ENCODE measurements at regions not wholly inside any gene's neighbourhood (a gene's known extent, or its start where the extent isn't known, plus 50 kb on each side); places are given as distances from the start of the nearest gene placed in this dataset.
A peak's percentile ranks its signal among the peaks of the same experiment; 100 is the strongest.
"Not testable (repeated sequence)": the region's sequence is repeated elsewhere in the genome, so short reads cannot be mapped to it uniquely, and the experiment has no call there.

- Histone ChIP-seq H3K36me3 (ENCODE audit: control insufficient read depth, insufficient read depth, low read length) (no peaks in the 10 kb centered on the region), H3K4me3 (ENCODE audit: low read length) (no peak overlapping the region), H3K27me3 (ENCODE audit: control insufficient read depth, insufficient read depth, low read length) (no peaks in the 10 kb centered on the region), H3K27ac (ENCODE audit: low read length) (no peak overlapping the region), H3K9me3 (replicated peaks; ENCODE audit: control insufficient read depth, low read depth, low read length) (no peaks in the 10 kb centered on the region), H3K4me1 (ENCODE audit: control insufficient read depth, insufficient read depth, low read length) (peaks cover 34% of the 10 kb centered on the region)
- no peak for DNase-seq
- 91% methylated on average over 7 of the region's 9 CpGs for WGBS (ENCODE audit: insufficient coverage)
These were observed 291.4 kb downstream of the QKI start for GRCh38 chr6:163705923-163706322.

DNA sequence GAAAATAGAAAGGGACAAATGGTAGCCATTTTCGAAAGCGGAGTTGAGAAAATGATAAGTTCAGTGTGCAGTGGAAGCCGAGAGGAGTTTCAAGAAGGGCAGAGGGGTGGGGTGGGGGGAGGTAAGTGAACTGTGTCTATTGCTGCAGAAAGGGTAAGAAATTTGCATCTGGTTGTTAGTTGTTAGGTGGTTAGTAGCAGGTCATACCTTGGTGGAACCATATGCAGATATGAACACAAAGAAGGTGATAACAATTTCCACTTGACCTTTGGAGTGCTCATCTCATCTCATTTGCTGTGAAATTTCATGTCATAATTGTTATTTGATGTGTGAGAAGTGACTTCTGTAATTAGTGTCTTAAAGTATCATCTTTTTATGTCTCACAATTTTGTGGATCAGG is 288.2 kb downstream of the QKI start:
- no peak overlapping the region for H3K4me3 ChIP-seq (ENCODE audit: low read length)
- DNase-seq, result no peak
- H3K9me3 ChIP-seq (replicated peaks; ENCODE audit: control insufficient read depth, low read depth, low read length), result no peaks in the 10 kb centered on the region
- WGBS (ENCODE audit: insufficient coverage), result 93% methylated on average over 3 of the region's 3 CpGs
- H3K4me1 ChIP-seq (ENCODE audit: control insufficient read depth, insufficient read depth, low read length), result peaks cover 9% of the 10 kb centered on the region
- no peak overlapping the region for H3K27ac ChIP-seq (ENCODE audit: low read length)
- H3K36me3 ChIP-seq (ENCODE audit: control insufficient read depth, insufficient read depth, low read length), result no peaks in the 10 kb centered on the region
- no peaks in the 10 kb centered on the region for H3K27me3 ChIP-seq (ENCODE audit: control insufficient read depth, insufficient read depth, low read length)

DNA sequence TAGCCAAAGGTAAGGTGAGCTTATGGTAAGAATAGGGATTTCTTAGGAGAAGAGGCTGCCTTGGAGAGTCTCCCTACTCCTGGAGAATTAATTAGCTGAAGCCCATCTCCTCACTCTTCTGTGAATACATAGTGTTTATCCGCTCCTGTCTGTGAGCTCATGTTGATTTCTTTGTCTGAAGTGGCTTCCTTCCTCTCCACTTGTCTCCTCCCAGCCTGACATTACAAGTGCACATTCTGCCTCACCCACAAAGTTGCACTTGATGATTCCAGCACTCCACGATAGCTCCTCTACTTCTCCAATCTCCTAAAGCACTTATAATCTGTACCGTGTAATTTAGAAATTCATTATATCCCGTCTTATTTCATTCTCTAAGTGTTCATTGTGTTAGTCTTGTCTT is 287.2 kb downstream of the QKI start:
- Histone ChIP-seq H3K27ac (ENCODE audit: low read length) (no peak overlapping the region), H3K27me3 (ENCODE audit: control insufficient read depth, insufficient read depth, low read length) (no peaks in the 10 kb centered on the region), H3K9me3 (replicated peaks; ENCODE audit: control insufficient read depth, low read depth, low read length) (no peaks in the 10 kb centered on the region), H3K4me3 (ENCODE audit: low read length) (no peak overlapping the region), H3K36me3 (ENCODE audit: control insufficient read depth, insufficient read depth, low read length) (no peaks in the 10 kb centered on the region), H3K4me1 (ENCODE audit: control insufficient read depth, insufficient read depth, low read length) (peaks cover 3% of the 10 kb centered on the region)
- DNase-seq, result peak; percentile 17
- 67% methylated on average over 1 of the region's 4 CpGs for WGBS (ENCODE audit: insufficient coverage)

DNA sequence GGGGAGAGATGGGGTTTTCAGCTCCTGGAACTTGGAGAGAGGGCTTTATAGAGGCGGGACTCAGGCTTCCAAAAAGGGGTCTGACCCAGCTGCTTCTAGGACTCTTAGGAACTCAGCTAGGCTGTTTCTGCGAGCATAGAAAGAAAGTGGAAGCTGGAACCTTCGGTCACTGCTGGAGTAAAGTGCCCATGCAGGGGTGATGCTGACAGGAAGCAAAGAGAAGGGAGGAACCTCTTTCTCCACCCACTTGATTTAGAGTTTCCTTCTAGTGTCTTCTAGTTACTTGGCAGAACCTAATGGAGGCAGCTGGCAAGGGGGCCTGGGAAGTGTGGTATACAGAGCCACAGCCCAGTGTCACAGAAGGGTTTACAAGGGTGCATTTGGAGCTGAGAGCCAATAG is 283.6 kb downstream of the QKI start:
- no peak overlapping the region for H3K4me3 ChIP-seq (ENCODE audit: low read length)
- H3K27ac ChIP-seq (ENCODE audit: low read length), result no peak overlapping the region
- no peaks in the 10 kb centered on the region for H3K27me3 ChIP-seq (ENCODE audit: control insufficient read depth, insufficient read depth, low read length)
- DNase-seq, result no peak
- no peaks in the 10 kb centered on the region for H3K4me1 ChIP-seq (ENCODE audit: control insufficient read depth, insufficient read depth, low read length)
- H3K9me3 ChIP-seq (replicated peaks; ENCODE audit: control insufficient read depth, low read depth, low read length), result no peaks in the 10 kb centered on the region
- no peaks in the 10 kb centered on the region for H3K36me3 ChIP-seq (ENCODE audit: control insufficient read depth, insufficient read depth, low read length)
- WGBS (ENCODE audit: insufficient coverage), result 88% methylated on average over 3 of the region's 3 CpGs

GRCh38 chr6:163696311-163696710 is 281.8 kb downstream of the QKI start:
- H3K4me3 ChIP-seq (ENCODE audit: low read length); H3K36me3 ChIP-seq (ENCODE audit: control insufficient read depth, insufficient read depth, low read length); H3K27ac ChIP-seq (ENCODE audit: low read length); H3K9me3 ChIP-seq (replicated peaks; ENCODE audit: control insufficient read depth, low read depth, low read length); H3K4me1 ChIP-seq (ENCODE audit: control insufficient read depth, insufficient read depth, low read length); H3K27me3 ChIP-seq (ENCODE audit: control insufficient read depth, insufficient read depth, low read length); DNase-seq: not testable (repeated sequence)
- WGBS (ENCODE audit: insufficient coverage), result 79% methylated on average over 3 of the region's 4 CpGs

DNA sequence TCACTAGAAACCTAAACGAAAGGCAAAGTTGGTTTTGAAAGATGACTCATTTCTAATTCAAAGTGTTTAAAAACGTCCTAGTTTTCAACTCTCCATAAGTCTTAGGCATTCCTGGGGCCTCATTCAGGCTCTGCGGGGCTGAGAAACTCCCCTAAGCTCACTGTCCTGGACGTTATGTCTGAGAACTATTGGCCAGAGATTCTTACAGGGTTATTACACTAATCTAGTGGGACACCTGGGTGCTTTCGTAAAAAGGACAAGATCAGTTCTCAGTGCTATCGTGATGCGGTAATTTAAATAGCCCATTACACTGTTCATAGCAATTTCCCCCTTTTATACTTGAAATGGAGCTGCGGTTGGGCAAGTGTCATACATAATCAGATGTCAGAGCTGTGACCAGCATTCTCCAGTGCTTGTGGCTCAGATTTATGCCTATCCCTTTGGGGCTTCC is 280.9 kb downstream of the QKI start:
- no peak overlapping the region for H3K4me3 ChIP-seq (ENCODE audit: low read length)
- no peaks in the 10 kb centered on the region for H3K9me3 ChIP-seq (replicated peaks; ENCODE audit: control insufficient read depth, low read depth, low read length)
- H3K27ac ChIP-seq (ENCODE audit: low read length), result no peak overlapping the region
- no peaks in the 10 kb centered on the region for H3K36me3 ChIP-seq (ENCODE audit: control insufficient read depth, insufficient read depth, low read length)
- peak; percentile 13 for DNase-seq
- no peaks in the 10 kb centered on the region for H3K27me3 ChIP-seq (ENCODE audit: control insufficient read depth, insufficient read depth, low read length)
- H3K4me1 ChIP-seq (ENCODE audit: control insufficient read depth, insufficient read depth, low read length), result no peaks in the 10 kb centered on the region
- WGBS (ENCODE audit: insufficient coverage), result 50% methylated on average over 3 of the region's 8 CpGs

DNA sequence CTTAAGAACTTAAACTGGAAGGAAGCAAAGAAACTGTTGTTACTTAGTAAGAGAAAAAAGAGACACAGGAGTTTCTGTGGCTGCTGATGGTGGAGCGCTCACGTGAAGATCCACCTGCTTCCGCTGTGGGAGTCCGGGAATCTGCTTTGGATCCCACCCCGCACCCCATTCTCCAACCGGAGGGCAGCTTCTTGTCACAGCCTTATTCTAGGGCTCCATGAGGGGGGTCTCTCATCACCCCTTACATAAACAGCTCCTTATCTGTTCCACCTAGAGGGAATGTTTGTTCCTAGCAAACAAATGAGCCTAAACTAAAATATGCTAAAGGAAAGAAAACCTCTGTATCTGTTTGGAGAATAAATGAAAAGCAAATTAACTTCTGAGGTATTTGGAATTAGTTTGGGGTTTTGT is 280.5 kb downstream of the QKI start:
- Histone ChIP-seq H3K9me3 (replicated peaks; ENCODE audit: control insufficient read depth, low read depth, low read length) (no peaks in the 10 kb centered on the region), H3K27ac (ENCODE audit: low read length) (no peak overlapping the region), H3K4me1 (ENCODE audit: control insufficient read depth, insufficient read depth, low read length) (no peaks in the 10 kb centered on the region), H3K36me3 (ENCODE audit: control insufficient read depth, insufficient read depth, low read length) (no peaks in the 10 kb centered on the region), H3K27me3 (ENCODE audit: control insufficient read depth, insufficient read depth, low read length) (no peaks in the 10 kb centered on the region), H3K4me3 (ENCODE audit: low read length) (no peak overlapping the region)
- 93% methylated on average over 3 of the region's 6 CpGs for WGBS (ENCODE audit: insufficient coverage)
- no peak for DNase-seq

- Histone ChIP-seq H3K9me3 (replicated peaks; ENCODE audit: control insufficient read depth, low read depth, low read length) (no peaks in the 10 kb centered on the region), H3K36me3 (ENCODE audit: control insufficient read depth, insufficient read depth, low read length) (no peaks in the 10 kb centered on the region), H3K27ac (ENCODE audit: low read length) (no peak overlapping the region), H3K4me3 (ENCODE audit: low read length) (no peak overlapping the region), H3K27me3 (ENCODE audit: control insufficient read depth, insufficient read depth, low read length) (no peaks in the 10 kb centered on the region), H3K4me1 (ENCODE audit: control insufficient read depth, insufficient read depth, low read length) (no peaks in the 10 kb centered on the region)
- no peak for DNase-seq
- 84% methylated on average over 3 of the region's 3 CpGs for WGBS (ENCODE audit: insufficient coverage)
These were observed 279.6 kb downstream of the QKI start for GRCh38 chr6:163694072-163694471.

DNA sequence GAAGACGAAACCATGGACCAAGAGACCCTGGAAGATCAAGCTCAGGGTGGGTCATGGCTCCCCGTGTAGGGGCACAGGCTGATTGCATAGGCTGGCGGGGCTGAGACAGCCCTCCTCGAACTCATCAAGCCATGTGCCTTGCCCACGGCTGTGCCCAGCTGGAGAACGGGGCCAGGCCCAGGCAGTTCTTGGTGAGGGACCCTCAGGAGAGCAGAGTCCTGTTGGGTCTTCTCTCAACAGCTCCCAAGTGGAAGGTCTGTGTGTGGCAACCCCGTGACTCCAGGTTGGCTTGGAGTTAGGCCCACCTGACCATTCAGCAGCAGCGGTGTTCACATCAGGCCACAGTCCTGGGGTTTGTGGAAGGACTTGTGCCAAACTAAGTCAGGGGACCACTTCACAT is 276.5 kb downstream of the QKI start:
- H3K36me3 ChIP-seq (ENCODE audit: control insufficient read depth, insufficient read depth, low read length), result no peaks in the 10 kb centered on the region
- H3K27me3 ChIP-seq (ENCODE audit: control insufficient read depth, insufficient read depth, low read length), result no peaks in the 10 kb centered on the region
- DNase-seq, result no peak
- no peak overlapping the region for H3K27ac ChIP-seq (ENCODE audit: low read length)
- peaks cover 3% of the 10 kb centered on the region for H3K4me1 ChIP-seq (ENCODE audit: control insufficient read depth, insufficient read depth, low read length)
- WGBS (ENCODE audit: insufficient coverage), result 86% methylated on average over 6 of the region's 8 CpGs
- no peak overlapping the region for H3K4me3 ChIP-seq (ENCODE audit: low read length)
- H3K9me3 ChIP-seq (replicated peaks; ENCODE audit: control insufficient read depth, low read depth, low read length), result no peaks in the 10 kb centered on the region

DNA sequence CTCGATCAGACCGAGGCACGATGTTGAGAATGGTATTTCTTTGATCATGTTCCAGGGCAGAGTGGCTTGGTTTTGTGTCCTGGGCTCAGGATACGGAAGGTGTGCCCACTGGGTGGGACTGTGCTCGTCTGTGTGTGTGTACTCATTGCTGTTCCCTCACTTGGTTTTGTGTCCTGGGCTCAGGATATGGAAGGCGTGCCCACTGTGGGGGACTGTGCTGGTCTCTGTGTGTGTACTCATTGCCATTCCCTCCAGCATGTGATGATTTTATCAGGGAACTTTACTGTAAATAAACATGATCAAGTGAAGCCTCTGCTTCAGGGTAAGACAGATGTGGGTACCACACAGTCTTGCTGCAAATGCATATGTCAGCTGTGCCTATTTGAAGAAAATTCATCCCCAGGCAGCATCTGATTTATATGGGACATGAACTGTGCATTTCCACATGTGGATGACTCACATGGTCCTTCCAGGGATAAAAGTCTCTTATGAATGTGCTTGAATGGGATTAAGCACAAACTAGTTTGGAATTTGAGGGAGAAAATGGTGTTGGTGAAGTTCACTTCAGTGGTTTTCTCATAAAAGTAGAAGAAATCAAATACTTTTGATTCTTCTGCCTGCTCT is 274.3 kb downstream of the QKI start:
- Histone ChIP-seq H3K36me3 (ENCODE audit: control insufficient read depth, insufficient read depth, low read length) (no peaks in the 10 kb centered on the region), H3K4me3 (ENCODE audit: low read length) (no peak overlapping the region), H3K9me3 (replicated peaks; ENCODE audit: control insufficient read depth, low read depth, low read length) (no peaks in the 10 kb centered on the region), H3K27me3 (ENCODE audit: control insufficient read depth, insufficient read depth, low read length) (no peaks in the 10 kb centered on the region), H3K27ac (ENCODE audit: low read length) (no peak overlapping the region), H3K4me1 (ENCODE audit: control insufficient read depth, insufficient read depth, low read length) (peaks cover 3% of the 10 kb centered on the region)
- no peak for DNase-seq
- 88% methylated on average over 6 of the region's 6 CpGs for WGBS (ENCODE audit: insufficient coverage)

DNA sequence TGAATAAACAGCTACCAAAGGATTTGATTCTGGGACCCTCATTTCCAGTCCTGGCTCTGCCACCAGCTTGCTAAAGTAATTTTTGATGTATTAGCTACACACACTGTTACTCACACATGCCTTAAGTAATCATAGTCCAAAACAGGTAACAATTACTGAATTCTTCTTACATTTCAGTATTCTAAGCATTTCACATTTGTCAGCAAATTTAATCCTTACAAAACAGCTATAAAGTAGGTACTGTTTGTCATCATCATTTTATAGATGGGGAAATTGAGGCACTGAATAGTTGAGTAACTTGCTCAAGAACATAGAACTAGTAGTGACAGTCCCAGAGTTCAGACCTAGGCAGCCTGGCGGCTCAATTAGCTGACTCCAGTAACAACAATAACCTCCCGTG is 272.6 kb downstream of the QKI start:
- no peaks in the 10 kb centered on the region for H3K36me3 ChIP-seq (ENCODE audit: control insufficient read depth, insufficient read depth, low read length)
- no peak overlapping the region for H3K27ac ChIP-seq (ENCODE audit: low read length)
- no peak overlapping the region for H3K4me3 ChIP-seq (ENCODE audit: low read length)
- 100% methylated on average over 1 of the region's 2 CpGs for WGBS (ENCODE audit: insufficient coverage)
- H3K9me3 ChIP-seq (replicated peaks; ENCODE audit: control insufficient read depth, low read depth, low read length), result peaks cover 2% of the 10 kb centered on the region
- no peak for DNase-seq
- H3K4me1 ChIP-seq (ENCODE audit: control insufficient read depth, insufficient read depth, low read length), result peaks cover 3% of the 10 kb centered on the region
- H3K27me3 ChIP-seq (ENCODE audit: control insufficient read depth, insufficient read depth, low read length), result no peaks in the 10 kb centered on the region

All from muscle of leg (tissue), 3 donors.